ENCODE measurements at regions not wholly inside any gene's neighbourhood (a gene's known extent, or its start where the extent isn't known, plus 50 kb on each side); places are given as distances from the start of the nearest gene placed in this dataset.

- Mint-ChIP-seq H3K27me3 (ENCODE audit: low read depth) (no peaks in the 10 kb centered on the region; the same call in 1 of the 2 replicates), H3K4me1 (peaks cover 38% of the 10 kb centered on the region), H3K4me3 (no peak overlapping the region), H3K27ac (no peak overlapping the region), H3K9me3 (no peaks in the 10 kb centered on the region), H3K36me3 (no peaks in the 10 kb centered on the region)
- TF ChIP-seq FOXK1 (CRISPR knock-in tag; IDR thresholded peaks at IDR 0.05) (no peak), OVOL2 (CRISPR knock-in tag; IDR thresholded peaks at IDR 0.05; ENCODE audit: borderline replicate concordance) (no peak), TCF7 (CRISPR knock-in tag; IDR thresholded peaks at IDR 0.05; ENCODE audit: low read depth) (no peak), NR1H2 (CRISPR knock-in tag; IDR thresholded peaks at IDR 0.05) (no peak), E2F1 (CRISPR knock-in tag; IDR thresholded peaks at IDR 0.05) (no peak), ZNF423 (CRISPR knock-in tag; IDR thresholded peaks at IDR 0.05) (no peak), ZNF532 (CRISPR knock-in tag; IDR thresholded peaks at IDR 0.05; ENCODE audit: borderline replicate concordance) (no peak), EMX1 (CRISPR knock-in tag; IDR thresholded peaks at IDR 0.05) (no peak), ATF6 (CRISPR knock-in tag; IDR thresholded peaks at IDR 0.05) (no peak), JAZF1 (CRISPR knock-in tag; IDR thresholded peaks at IDR 0.05) (no peak)
- ATAC-seq (no peak), DNase-seq (ENCODE audit: low spot score) (no peak)
- POLR2A ChIA-PET: no interaction called here
- CTCF ChIA-PET: interaction anchor here (10.6 kb wide), 1 partner anchor 18 kb away, joined by 129 read pairs; no protein-coding TSS in a partner anchor
Measured at GRCh38 chr7:130877236-130877990, 143.4 kb upstream of the KLF14 start.

GRCh38 chr7:130877991-130878305, 143.9 kb upstream of the KLF14 start:
- Mint-ChIP-seq H3K27ac (no peak overlapping the region), H3K4me1 (peaks cover 38% of the 10 kb centered on the region), H3K9me3 (no peaks in the 10 kb centered on the region), H3K27me3 (ENCODE audit: low read depth) (no peaks in the 10 kb centered on the region), H3K36me3 (no peaks in the 10 kb centered on the region), H3K4me3 (no peak overlapping the region)
- ChIA-PET CTCF (interaction anchor here (10.6 kb wide), 1 partner anchor 18 kb away, joined by 129 read pairs; no protein-coding TSS in a partner anchor), POLR2A (no interaction called here)
- TF ChIP-seq NFATC4 (CRISPR knock-in tag; IDR thresholded peaks at IDR 0.05) (no peak), PREB (CRISPR knock-in tag; IDR thresholded peaks at IDR 0.05; ENCODE audit: borderline replicate concordance) (no peak), FOXP4 (CRISPR knock-in tag; IDR thresholded peaks at IDR 0.05) (no peak), USF1 (CRISPR knock-in tag; IDR thresholded peaks at IDR 0.05) (no peak), ZNF121 (CRISPR knock-in tag; IDR thresholded peaks at IDR 0.05) (no peak), NR2C2 (CRISPR knock-in tag; IDR thresholded peaks at IDR 0.05) (no peak), ATF2 (CRISPR knock-in tag; IDR thresholded peaks at IDR 0.05; ENCODE audit: borderline replicate concordance, low read depth) (no peak)
- no peak for ATAC-seq
- DNase-seq (ENCODE audit: low spot score): no peak

All from WTC11 (cell line).